Activated T-cell treated with anti-CD3 and anti-CD28 coated beads, Interleukin-2, amount 50 U/mL, for 1 hour (primary cell): ENCODE measurements at regions not wholly inside any gene's neighbourhood (a gene's known extent, or its start where the extent isn't known, plus 50 kb on each side); places are given as distances from the start of the nearest gene placed in this dataset.

ENCODE experiments used
- DNase-seq: peaks from one replicate; pipeline ENCODE4 v3.0.0-alpha.2; 2020

DNA sequence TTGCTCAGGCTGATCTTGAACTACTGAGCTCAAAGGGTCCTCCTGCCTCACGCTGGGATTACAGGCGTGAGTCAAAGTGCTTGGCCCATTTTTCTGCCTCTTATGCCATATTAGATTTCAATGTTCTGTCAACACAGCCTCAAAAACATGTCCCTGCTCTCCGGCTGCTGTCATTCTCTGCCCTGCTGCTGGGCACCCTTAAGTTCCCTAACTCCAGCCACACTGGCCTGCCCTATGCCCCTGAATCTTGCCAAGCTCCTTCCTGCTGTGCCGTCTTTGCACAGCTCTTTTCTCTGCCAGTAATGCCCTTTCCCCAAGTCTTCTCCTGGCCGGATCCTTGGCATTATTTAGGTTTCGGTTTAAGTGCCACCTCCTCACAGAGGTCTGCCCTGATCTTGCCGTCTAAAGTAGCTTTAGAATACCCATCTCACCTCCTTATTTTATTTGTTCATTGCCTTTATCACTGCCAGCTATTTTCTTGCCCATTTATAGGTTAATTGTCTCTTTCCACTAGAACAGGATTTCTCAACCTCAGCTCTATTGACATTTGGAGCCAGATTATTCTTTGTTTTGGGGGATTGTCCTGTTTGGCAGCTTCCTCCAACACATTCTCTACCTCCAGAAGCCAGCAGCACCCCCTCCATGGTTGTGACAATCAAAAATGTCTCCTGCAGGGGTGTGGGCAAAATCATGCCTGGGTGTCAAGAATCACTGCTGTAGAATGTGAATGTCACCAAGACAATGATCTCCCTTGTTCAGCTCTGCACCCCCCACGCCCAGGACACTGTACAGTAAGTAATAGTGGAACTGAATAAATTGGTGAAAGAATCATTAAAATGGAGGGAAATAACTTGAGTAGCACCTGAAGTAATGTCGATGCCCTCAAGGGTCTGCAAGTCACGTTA, 168.2 kb downstream of the CYLD start:
- no peak for DNase-seq

- DNase-seq = no peak
Measured at GRCh38 chr16:50908468-50908867, 166.6 kb downstream of the CYLD start.

GRCh38 chr16:50906454-50906853, 164.6 kb downstream of the CYLD start:
- DNase-seq = no peak

DNA sequence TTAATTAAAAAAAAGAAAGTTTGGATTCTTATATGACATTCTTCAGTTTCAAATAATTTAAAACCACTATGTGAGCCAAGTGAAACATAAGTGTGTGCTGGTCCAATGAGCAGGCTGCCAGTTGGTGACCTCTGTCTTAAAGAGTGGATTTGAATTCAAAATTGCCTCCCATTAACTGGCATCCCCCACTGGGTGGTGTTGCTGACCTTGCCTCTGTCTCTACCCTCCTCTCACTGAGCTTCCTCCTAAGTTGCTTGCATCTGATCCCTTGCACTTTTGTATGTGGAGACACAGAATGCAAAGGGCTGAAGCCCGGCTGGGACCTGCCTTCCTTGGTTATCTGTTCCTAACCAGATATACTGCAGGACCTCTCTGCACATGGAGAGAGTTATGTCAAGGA, 160.6 kb downstream of the CYLD start:
- DNase-seq = no peak

GRCh38 chr16:50901062-50901461, 159.2 kb downstream of the CYLD start:
- DNase-seq = no peak

GRCh38 chr16:50900391-50900942, 158.6 kb downstream of the CYLD start:
- DNase-seq = no peak

DNA sequence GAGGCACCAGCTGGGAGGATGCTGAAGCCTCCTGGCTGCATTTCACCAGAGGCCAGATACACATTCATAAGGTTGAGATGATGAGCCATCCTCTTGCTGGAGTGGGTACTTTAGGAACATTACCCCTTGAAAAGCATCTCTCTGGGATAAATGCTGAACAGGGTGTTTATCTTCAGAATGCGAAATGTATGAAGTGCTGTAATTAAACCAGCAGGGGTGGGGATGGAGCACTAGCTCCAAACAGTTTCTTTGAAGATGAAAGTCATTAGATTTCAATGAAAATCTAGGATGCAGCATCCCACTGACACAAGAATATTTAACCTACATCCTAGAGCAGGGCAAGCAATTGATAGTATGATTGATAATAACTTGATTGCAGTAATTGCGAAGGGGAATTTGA, 158.1 kb downstream of the CYLD start:
- no peak for DNase-seq

- DNase-seq = no peak
Measured at GRCh38 chr16:50889746-50890145, 147.9 kb downstream of the CYLD start.

DNA sequence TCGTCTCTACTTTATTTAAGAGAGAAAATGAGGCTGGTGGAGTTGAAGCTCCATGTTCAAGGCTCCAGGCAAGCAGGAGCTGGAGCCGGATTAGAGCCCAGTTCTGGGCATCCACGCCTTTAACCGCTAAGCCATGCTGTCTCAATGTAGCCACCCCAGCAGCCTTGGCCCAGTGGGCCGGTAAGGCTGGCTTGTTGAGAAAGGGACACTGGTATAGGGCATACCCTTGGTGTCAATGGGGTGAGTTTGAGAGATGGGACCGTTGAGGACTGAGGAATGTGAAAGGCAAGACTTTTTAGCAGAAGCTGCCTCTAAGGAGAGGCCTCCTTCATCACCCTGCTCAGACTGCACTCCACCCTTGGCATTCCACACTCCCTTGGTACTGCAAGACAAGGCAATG, 147.4 kb downstream of the CYLD start:
- no peak for DNase-seq

DNA sequence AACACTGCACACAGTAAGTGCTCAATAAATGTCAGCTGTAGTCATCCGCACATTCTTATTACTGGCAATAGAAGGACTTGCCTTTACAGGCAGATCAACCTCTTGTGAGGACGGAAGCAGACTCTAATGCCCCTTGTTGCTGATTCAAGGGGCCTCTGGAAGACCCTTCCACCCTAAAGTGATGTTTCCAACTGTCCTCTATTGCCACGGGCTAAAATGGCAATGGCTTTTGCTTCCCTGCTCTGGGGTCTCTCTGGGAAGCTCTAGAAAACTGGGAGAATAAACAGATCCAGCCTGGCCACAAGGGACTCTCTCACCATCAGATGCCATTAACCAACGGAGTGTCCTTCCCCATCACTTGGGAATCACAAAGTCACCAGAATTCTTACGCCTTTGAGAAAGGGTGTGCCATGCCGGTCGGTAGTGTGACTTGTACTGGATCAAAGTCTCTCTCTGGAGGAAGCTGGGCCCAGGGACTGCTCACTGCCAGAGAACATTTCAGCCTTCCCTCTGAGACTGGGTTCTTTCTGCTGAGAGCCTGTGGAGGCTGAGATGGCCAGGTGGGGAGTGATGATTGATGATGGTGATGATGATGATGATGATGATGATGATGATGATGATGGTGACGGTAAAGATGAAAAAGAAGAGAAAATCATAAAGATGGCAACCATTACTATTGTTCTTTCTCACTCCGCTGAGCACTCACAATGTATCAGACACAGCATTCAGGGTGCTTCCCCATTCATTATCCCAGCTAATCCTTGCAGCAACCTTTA, 146.8 kb downstream of the CYLD start:
- no peak for DNase-seq

DNA sequence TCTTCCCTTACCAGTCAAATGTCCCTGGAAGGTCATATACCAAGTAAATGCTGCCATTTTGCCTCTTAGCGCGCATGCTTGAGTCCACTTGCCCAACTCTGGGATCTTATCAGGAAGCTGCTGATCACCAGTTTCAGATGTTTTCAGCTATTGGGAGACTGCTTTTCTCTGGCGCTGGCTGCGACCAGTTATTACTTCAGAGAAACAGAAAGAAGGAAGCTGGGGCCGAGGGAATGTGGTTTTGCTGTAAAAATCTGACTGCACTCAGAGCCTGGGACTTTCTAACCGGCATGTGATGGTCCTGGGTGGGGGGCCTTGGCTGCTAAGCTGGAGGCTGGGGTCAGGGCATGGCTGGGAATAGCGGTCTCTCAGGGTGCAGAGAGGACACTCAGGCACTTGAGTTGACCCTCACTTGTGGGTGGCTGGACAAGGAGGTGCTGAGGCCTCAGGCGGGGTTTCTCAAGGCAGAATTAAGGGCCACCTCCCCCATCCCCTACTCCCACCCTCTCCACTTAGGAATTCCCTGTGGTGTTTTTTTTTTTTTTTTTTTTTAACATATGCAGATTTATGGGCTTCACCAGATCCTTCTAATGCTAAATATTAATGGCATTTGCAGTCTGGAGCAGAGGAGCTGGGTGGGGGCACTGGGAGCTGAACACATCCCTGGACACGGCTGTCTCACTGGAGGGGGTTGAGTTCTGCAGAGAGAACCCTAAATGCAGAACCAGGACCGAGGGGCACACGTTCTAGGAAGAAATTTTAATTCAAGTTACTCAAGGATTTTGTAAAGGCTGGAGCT, 145.8 kb downstream of the CYLD start:
- DNase-seq = no peak

DNA sequence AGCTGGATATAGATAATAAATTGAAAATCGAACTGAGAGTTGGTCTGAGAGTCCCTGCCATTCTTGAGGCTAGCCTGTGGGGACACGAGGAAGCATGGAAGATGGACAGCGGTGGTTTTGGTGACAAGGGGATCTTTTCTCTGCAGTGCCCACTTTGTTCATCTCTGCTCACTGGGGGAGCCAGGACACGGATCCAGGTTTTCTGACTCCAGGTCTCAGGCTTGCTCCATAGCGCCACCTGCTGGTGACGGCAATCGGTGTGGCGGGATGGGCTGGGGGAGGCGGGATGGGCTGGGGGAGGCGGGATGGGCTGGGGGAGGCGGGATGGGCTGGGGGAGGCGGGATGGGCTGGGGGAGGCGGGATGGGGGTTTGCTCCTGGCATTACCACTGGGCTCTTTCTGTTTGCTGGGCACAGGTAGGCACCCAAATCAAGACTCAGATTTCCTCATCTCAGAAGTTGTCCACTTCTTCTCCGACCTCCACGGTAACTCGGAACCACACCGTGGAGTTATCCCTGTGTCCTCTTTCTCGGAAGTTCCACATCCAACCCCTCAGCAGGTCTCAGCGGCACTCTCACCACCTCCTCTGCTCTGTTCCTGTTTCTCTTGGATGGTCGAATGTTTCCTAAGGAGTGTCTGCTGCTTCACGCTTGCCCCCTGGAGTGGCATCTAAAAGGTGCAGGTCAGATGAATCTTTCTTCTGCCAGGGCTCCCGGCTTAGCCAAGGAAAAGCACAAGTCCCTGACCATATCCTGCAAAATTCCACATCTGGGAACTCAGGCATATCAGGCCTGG, 142.4 kb downstream of the CYLD start:
- peak; percentile 27 for DNase-seq

- no peak for DNase-seq
Measured at GRCh38 chr16:50881956-50882355, 140.1 kb downstream of the CYLD start.

GRCh38 chr16:50881331-50881830, 139.5 kb downstream of the CYLD start:
- no peak for DNase-seq

- DNase-seq = no peak
Measured at GRCh38 chr16:50880926-50881325, 139.0 kb downstream of the CYLD start.

DNA sequence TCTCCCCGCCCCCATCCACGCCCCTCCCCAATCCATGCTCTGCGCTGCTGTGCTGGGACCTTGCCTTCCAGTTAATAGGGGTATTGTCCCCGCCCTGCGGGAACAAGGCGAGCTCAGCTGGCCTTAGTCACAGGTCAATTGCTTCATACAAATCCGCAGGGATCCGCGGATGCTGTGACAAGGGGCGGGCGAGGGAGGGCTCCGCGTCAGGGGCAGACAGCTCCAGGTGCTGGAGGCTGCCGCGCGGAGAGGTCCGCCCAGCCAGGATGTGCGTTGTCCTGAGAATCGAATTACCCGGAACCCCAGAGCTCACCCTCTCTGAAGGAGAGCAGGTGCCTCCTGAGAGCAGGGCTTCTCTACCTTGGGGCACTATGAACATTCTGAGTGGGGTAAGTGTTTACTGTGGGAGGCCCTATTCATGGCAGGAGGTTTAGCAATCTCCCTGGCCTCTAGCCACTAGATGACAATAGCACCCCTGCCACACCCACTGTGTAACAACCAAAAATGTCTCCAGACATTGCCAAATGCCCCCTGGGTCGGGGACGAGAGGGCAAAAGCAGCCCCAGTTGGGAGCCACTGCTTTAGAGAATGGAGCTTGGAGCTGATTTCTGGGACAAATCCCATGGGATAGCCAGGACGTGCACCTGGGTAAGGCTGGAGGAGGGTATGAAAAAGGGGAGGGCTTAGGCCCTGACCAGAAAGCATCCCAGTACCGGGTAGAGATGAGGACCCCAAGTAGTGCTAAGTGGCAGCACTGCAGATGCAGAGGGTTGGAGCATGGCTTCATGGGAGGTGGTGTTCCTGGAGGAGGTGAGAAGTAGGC, 138.2 kb downstream of the CYLD start:
- no peak for DNase-seq

GRCh38 chr16:50878966-50879615, 137.2 kb downstream of the CYLD start:
- no peak for DNase-seq

DNA sequence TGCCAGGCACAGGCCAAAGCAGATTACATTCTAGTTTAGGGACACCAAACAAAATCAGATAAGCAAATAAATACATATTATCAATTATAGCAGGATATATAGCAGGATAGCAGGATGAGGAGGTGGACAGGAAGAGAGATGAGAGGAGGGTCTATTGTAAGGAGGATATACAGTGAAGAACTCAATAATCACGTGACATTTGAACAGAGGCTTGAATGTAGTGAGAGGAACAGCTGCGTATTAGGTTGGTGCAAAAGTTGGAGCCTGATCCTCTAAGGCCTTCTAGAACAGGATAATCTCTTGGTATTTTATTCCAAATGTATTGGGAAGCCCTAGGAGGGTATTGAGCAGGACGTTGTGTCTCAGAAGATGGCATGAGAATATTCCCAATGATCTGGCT, 136.7 kb downstream of the CYLD start:
- DNase-seq = no peak

GRCh38 chr16:50876263-50876662, 134.4 kb downstream of the CYLD start:
- no peak for DNase-seq

GRCh38 chr16:50868577-50868976, 126.7 kb downstream of the CYLD start:
- no peak for DNase-seq
